WI38 (cell line): ENCODE measurements at regions not wholly inside any gene's neighbourhood (a gene's known extent, or its start where the extent isn't known, plus 50 kb on each side); places are given as distances from the start of the nearest gene placed in this dataset.

Experiments
- H3K4me3 ChIP-seq: 2 replicates; pipeline ENCODE4 v1.5.1; 2011; ENCODE audit warnings: low read depth, mild to moderate bottlenecking, control low read depth, low read length
- TF ChIP-seq, protein P1 (sequence below): IDR thresholded peaks from 2 replicates; pipeline ENCODE4 v1.5.1; 2012; ENCODE audit warnings: low read depth, mild to moderate bottlenecking, control low read depth, low read length

DNA sequence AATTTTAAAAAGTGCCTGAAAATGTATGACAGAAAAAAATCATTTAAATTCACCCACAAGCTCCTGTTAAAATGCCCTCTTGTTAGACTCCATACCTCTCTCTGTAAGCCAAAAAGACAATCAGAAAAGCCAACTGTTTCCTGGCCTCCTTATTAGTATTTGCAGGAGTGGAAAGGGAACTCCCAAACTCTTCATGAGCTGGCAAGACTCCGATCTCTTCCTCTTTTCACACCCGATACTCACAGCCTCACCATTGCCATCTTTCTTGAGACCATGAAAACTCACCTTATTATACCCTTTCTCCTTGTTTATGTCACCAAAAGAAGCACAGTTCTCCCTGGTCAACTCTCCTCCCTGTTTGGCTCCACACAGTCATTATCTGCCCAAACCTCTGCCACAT, 197.8 kb downstream of the DMAC1 start:
- TF ChIP-seq, protein P1, sequence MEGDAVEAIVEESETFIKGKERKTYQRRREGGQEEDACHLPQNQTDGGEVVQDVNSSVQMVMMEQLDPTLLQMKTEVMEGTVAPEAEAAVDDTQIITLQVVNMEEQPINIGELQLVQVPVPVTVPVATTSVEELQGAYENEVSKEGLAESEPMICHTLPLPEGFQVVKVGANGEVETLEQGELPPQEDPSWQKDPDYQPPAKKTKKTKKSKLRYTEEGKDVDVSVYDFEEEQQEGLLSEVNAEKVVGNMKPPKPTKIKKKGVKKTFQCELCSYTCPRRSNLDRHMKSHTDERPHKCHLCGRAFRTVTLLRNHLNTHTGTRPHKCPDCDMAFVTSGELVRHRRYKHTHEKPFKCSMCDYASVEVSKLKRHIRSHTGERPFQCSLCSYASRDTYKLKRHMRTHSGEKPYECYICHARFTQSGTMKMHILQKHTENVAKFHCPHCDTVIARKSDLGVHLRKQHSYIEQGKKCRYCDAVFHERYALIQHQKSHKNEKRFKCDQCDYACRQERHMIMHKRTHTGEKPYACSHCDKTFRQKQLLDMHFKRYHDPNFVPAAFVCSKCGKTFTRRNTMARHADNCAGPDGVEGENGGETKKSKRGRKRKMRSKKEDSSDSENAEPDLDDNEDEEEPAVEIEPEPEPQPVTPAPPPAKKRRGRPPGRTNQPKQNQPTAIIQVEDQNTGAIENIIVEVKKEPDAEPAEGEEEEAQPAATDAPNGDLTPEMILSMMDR: no peak
- H3K4me3 ChIP-seq: no peak overlapping the region

- H3K4me3 ChIP-seq: no peak overlapping the region
- TF ChIP-seq, protein P1: no peak
Measured at GRCh38 chr9:7597716-7598115, 201.9 kb downstream of the DMAC1 start.

DNA sequence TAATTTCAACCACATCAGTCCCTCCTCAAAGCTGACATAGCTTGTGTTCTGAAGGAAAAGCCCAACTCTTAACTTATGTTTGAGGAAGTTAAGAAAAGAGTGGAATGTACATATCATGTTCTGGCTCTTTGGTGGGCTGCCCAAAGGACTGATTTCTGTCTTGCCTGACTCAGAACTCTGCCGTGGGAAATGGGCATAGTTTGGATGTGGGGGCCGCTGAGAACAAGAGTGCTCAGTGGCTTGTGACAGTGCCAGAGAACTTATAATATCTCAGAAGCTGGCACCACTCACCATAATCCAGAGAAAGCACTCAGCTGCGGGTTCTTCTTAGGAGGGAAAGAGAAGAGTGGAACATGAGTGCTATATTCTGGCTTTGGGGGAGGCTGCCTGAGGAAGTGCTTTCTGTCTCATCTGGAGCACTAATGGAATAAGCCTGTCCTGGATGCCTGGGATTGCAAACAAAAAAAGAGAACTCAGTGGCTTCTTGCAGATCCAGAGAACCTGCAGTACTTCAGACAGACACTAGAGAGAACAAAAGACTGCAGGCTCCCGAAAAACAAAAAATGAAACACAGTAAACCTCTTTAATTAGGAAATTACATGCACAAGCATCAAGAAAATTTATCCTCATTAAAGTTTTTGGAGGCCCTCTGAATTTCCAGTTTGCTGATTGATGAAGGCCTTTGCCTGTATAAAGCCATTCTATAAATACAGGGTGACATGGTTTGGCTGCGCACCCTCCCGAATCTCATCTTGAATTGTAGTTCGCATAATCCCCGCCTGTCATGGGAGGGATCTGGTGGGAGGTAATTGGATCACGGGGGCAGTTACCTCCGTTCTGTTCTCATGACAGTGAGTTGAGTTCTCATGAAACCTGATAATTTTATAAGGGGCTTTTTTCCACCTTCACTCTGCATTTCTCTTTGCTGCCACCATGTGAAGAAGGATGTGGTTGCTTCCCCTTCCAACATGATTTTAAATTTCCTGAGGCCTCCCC, 207.0 kb downstream of the DMAC1 start:
- no peak overlapping the region for H3K4me3 ChIP-seq
- TF ChIP-seq, protein P1: no peak

DNA sequence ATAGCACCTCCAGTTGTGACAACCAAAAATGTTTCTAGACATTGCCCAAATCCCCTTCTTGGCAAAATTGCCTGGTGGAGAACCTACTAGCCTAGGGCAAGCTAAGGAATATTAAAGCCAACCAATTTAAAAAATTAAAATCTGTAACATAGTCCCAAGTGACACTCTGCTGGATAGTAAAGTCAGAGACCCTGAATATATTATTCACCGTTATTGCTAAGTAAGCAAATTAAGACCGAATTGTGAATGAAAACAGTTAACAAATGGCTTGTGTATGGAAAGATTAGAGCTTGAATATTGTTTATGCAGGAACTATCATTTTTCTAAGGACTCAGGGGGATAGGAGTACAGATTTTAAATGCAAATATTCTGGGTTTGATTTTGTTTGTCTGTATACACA, 208.1 kb downstream of the DMAC1 start:
- H3K4me3 ChIP-seq: no peak overlapping the region
- TF ChIP-seq, protein P1: no peak

- no peak overlapping the region for H3K4me3 ChIP-seq
- TF ChIP-seq, protein P1: no peak
Measured at GRCh38 chr9:7580568-7580967, 219.0 kb downstream of the DMAC1 start.

- H3K4me3 ChIP-seq: no peak overlapping the region
- TF ChIP-seq, protein P1: no peak
Measured at GRCh38 chr9:7579351-7579750, 220.2 kb downstream of the DMAC1 start.

- TF ChIP-seq, protein P1: no peak
- no peak overlapping the region for H3K4me3 ChIP-seq
Measured at GRCh38 chr9:7578951-7579350, 220.6 kb downstream of the DMAC1 start.
